OCI-LY1 (cell line): ENCODE measurements at regions not wholly inside any gene's neighbourhood (a gene's known extent, or its start where the extent isn't known, plus 50 kb on each side); places are given as distances from the start of the nearest gene placed in this dataset.

ENCODE experiments used
- CTCF ChIP-seq: fragments of 200-600 bp; sonication (generic), shearing (Covaris generic); IDR thresholded peaks from 2 replicates; pipeline ENCODE4 v1.5.1; 2017; ENCODE audit warnings: mild to moderate bottlenecking, antibody characterized with exemption, low read length, moderate library complexity, mixed read lengths
- EZH2 ChIP-seq: fragments of 200-600 bp; sonication (generic), shearing (Covaris generic); IDR thresholded peaks from 2 replicates; pipeline ENCODE4 v1.8.0; 2017; ENCODE audit warnings: borderline replicate concordance, mixed run types, mild to moderate bottlenecking, antibody characterized with exemption, low read length, moderate library complexity, mixed read lengths

GRCh38 chr5:54804521-54804920, 180.9 kb downstream of the ESM1 start:
- no peak for TF ChIP-seq CTCF
- TF ChIP-seq EZH2: no peak
